ENCODE measurements at regions not wholly inside any gene's neighbourhood (a gene's known extent, or its start where the extent isn't known, plus 50 kb on each side); places are given as distances from the start of the nearest gene placed in this dataset.
"Not testable (repeated sequence)": the region's sequence is repeated elsewhere in the genome, so short reads cannot be mapped to it uniquely, and the experiment has no call there.

- TF ChIP-seq, protein P1, sequence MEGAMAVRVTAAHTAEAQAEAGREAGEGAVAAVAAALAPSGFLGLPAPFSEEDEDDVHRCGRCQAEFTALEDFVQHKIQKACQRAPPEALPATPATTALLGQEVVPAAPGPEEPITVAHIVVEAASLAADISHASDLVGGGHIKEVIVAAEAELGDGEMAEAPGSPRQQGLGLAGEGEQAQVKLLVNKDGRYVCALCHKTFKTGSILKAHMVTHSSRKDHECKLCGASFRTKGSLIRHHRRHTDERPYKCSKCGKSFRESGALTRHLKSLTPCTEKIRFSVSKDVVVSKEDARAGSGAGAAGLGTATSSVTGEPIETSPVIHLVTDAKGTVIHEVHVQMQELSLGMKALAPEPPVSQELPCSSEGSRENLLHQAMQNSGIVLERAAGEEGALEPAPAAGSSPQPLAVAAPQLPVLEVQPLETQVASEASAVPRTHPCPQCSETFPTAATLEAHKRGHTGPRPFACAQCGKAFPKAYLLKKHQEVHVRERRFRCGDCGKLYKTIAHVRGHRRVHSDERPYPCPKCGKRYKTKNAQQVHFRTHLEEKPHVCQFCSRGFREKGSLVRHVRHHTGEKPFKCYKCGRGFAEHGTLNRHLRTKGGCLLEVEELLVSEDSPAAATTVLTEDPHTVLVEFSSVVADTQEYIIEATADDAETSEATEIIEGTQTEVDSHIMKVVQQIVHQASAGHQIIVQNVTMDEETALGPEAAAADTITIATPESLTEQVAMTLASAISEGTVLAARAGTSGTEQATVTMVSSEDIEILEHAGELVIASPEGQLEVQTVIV (IDR thresholded peaks at IDR 0.05; ENCODE audit: borderline replicate concordance, partially characterized antibody): not testable (repeated sequence)
- not testable (repeated sequence) for TF ChIP-seq NFYB (IDR thresholded peaks at IDR 0.05; ENCODE audit: insufficient read depth, low read depth, low read length); CTCF (IDR thresholded peaks at IDR 0.05 in 2 of 3, conservative IDR thresholded peaks at IDR 0.05 in 1 of 3; ENCODE audit: control insufficient read depth in 2 of 3, extremely low read depth in 1 of 3, insufficient read depth in 1 of 3, low read depth in 3 of 3, low read length in 3 of 3); POLR2A (IDR thresholded peaks at IDR 0.05; ENCODE audit: low read depth, low read length)
These were observed 117.5 kb upstream of the BCL6 start for GRCh38 chr3:187862701-187863277.
